Activated CD4-positive, alpha-beta T cell treated with anti-CD3 and anti-CD28 coated beads, Interleukin-2, amount 50 U/mL, for 16 hours (primary cell): ENCODE measurements at regions not wholly inside any gene's neighbourhood (a gene's known extent, or its start where the extent isn't known, plus 50 kb on each side); places are given as distances from the start of the nearest gene placed in this dataset.
"Not testable (repeated sequence)": the region's sequence is repeated elsewhere in the genome, so short reads cannot be mapped to it uniquely, and the experiment has no call there.

Experiments used
- DNase-seq: peaks from one replicate; pipeline ENCODE4 v3.0.0-alpha.2; 2020

DNA sequence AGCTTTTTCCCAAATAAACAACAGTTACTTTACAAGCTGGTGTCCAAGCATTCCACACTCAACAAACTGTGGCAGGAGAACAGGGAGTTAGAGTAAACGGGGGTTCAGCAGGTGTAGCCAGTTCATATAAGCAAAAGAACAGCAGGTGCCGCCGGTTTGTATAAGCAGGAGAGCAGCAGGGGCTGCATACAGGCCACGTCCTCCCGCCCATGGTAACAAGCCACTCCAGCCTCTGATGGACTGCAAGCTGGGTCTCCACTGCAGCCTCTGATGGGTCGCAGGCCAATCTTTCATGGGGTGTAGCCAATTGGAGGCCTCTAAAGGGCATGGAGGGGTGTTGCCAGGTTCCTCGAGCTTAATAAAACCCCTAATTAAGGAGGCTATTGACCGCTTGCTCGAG lies 189.3 kb downstream of the ANKRD30B start:
- DNase-seq, result no peak

GRCh38 chr18:14939141-14939540 lies 191.2 kb downstream of the ANKRD30B start:
- no peak for DNase-seq

DNA sequence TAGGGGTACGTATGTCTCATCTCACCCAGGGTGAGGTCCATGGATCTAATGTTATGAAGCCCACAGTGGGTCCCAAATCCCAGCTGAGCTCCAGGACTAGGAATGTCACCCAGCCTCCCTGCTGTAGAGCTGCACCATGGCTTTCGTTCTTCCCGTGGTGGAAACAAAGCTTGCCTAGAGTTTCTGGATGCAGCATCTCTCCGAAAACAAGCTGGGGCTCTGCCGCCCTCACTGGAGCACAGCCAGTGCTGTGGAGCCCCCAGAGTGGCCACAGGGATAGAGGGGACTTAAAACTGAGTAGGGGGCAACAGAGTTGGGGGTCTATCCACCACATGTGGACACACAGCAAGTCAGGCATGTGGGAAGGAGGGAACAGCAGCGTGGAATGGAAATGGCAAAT lies 192.1 kb downstream of the ANKRD30B start:
- not testable (repeated sequence) for DNase-seq

DNA sequence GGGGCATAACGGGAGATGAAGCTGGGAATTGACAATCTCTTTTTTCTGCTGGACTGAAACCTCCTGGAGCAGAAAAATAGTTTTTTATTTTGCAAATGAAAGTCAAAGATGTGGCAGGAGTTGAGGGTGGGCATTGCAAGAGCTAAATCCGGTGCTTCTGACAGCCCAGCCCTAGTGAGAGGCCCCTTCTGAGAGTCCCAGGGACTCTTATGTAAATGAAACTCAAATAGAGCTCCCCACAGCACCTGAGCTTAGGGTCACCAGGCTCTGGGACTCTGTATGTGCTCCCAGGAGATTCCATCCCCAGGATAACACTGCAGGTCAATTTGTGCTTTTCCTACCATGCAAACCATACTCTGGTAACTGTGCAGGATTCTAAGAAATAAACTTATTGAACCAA lies 192.8 kb downstream of the ANKRD30B start:
- DNase-seq, result no peak

GRCh38 chr18:14941256-14941655 lies 193.3 kb downstream of the ANKRD30B start:
- no peak for DNase-seq

- no peak for DNase-seq
Measured at GRCh38 chr18:14941792-14942191, 193.8 kb downstream of the ANKRD30B start.

GRCh38 chr18:14942275-14942674 lies 194.3 kb downstream of the ANKRD30B start:
- no peak for DNase-seq

DNA sequence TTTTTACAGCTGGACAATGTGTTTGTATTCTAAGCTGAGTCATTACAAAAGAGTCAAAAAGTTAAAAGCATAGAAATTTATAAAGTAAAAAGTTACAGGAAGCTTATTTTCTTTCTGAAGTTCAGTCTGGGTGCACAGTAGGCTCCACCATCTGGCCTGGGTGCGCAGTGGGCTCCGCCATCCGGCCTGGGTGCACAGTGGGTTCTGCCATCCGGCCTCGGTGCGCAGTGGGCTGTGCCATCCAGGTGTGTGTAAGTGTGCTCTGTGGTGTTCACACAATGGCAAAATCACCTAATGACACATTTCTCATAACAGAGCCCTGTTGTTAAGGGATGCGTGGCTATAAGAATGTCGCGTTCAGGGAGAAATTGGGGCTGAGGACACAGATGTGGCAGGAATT lies 195.5 kb downstream of the ANKRD30B start:
- DNase-seq, result no peak

GRCh38 chr18:14943967-14944636 lies 196.1 kb downstream of the ANKRD30B start:
- no peak for DNase-seq

DNA sequence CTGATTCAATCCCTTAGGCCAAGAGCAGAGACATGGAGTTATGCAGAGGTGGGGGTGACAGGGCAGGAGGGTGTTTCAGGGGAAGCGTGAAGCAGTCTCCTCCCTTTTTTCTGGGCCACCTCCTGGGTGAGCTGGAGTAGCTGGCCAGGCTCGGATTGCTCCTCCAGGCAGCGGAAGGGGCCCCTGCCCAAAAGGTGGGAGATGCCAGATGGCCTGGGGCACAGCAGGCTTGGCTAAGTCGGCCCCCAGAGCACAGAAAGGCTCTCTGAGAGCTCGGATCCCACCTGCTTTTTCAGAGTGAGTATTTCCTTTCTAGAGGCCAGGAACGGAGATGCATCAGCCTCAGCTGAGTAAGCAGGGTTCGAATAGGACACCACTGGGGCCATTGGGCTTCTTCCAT lies 196.9 kb downstream of the ANKRD30B start:
- DNase-seq, result no peak

DNA sequence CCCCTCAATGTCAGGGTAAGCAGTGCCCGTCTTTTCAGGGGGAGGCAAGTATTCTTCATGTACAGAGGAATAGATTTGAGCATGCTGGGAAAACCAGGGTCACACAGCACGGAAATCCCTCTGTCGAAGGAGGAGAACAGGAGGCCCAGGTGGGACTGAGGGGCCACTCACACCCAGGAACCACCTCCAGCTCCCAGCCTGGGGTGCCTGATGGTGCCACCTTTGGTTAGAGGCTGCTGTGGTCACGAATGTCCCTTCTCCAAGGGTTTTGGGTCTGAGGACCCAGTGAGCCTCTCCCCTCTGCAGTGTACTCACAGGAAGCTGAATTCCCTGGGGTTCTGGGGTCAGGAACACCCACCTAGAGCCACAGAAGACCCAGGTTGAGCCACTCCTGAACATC lies 197.3 kb downstream of the ANKRD30B start:
- DNase-seq, result no peak

- DNase-seq, result no peak
Measured at GRCh38 chr18:14945984-14946383, 198.0 kb downstream of the ANKRD30B start.

- not testable (repeated sequence) for DNase-seq
Measured at GRCh38 chr18:14946741-14947470, 198.9 kb downstream of the ANKRD30B start.

DNA sequence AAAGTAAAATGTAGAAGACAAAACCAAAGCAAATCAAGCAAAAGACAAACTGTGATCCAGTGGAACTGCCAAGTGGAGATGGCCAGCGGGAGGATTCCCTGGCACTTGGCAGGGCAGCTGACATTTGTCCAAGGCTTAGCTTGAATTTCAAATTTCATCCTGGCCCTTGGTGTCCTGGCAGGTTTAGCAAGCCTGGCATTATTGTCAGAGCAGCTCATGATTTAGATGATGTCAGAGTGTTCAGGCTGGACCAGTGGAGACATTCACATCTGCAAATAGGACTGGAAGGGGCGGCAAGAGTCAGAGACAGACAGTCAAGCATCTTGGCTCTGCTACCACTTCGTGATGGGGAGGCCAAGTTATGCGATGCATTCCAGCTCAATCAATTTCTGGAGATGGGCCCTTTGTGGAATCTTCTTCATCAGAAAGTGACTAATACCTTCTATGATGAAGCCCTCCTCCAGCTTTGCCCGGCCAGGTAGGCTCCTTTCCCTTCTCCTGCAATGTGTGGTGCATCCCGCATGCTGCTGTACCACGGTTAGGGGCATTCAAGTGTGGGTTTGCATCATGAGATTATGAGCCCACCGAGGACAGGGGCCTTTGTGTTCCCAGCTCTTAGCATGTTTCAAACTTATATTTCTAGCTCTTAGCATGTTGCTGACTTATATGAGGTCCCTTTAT lies 199.7 kb downstream of the ANKRD30B start:
- no peak for DNase-seq

DNA sequence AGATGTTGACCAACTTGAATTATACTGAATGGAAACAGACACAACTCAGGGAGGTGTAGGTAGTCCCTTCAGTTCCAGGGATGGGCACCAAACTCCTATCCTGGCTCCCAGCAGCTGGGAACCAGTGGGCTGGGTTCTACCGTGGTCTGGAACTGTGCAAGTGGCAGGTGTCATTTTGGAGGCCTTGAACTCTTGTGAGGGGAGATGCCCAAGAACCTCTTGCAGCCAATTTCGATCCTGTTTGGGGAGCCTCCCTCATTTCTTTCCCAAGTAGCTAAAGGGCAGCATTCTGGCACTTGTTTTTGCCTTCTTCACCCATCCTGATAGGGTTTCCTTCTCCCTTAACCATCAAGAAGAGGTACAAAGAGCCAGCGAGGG lies 200.2 kb downstream of the ANKRD30B start:
- no peak for DNase-seq

GRCh38 chr18:14949800-14950664 lies 202.1 kb downstream of the ANKRD30B start:
- no peak for DNase-seq

GRCh38 chr18:14952444-14953077 lies 204.6 kb downstream of the ANKRD30B start:
- DNase-seq, result not testable (repeated sequence)

DNA sequence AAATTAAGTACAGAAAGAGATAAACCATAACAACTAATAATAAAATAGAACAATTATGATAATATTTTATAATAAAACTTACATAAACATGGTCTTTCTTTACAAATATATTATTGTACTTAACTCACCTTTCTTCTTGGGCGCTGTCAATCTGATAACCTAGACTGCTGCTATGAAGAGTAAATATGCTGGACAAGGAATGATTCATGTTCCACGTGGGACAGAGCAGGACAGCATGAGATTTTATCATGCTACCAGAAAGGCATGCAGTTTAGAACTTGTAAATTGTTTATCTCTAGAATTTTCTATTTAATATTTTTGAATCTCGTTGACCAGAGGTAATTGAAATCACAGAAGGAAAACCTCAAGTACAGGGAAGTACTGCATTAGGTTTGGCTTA lies 210.7 kb downstream of the ANKRD30B start:
- no peak for DNase-seq

GRCh38 chr18:14959550-14959949 lies 211.6 kb downstream of the ANKRD30B start:
- DNase-seq, result no peak

GRCh38 chr18:14961991-14962390 lies 214.0 kb downstream of the ANKRD30B start:
- no peak for DNase-seq

- no peak for DNase-seq
Measured at GRCh38 chr18:14962626-14963025, 214.7 kb downstream of the ANKRD30B start.

DNA sequence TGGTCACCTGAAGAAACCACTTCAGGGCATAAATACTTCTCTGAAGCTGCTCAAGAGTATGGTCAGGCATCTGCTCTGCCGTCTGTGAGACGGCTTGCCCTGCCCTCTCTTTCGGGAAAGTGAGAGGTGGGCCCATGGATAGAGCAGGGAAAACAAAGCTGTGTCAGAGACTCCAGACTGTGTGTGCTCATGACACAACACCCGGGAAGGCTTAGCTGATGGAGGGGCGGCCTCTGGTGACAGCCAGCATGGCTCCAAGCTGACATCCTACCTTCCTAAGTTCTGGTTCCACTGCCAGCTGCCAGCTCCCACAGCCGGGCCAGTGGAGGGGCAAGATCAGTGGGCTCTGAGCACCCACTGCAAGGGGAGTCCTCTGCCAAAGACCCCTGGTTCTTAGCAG lies 215.3 kb downstream of the ANKRD30B start:
- DNase-seq, result no peak

GRCh38 chr18:14964002-14964401 lies 216.0 kb downstream of the ANKRD30B start:
- DNase-seq, result no peak
